Naive thymus-derived CD4-positive, alpha-beta T cell (primary cell): ENCODE measurements at regions not wholly inside any gene's neighbourhood (a gene's known extent, or its start where the extent isn't known, plus 50 kb on each side); places are given as distances from the start of the nearest gene placed in this dataset.

ENCODE experiments used
- ATAC-seq: fragments of 150-1000 bp; cut with Tn5 transposase; 2 replicates; pipeline ENCODE4 v1.10.0; 2021; ENCODE audit warnings: mild to moderate bottlenecking, moderate library complexity
- CTCF ChIA-PET: fragments of 350-600 bp; sonication (Branson Sonifier 250); formaldehyde crosslinking; loops from one replicate; lab custom pipeline; 2021; ENCODE audit warnings: antibody characterized with exemption; lab: Charles Lee
- POLR2A ChIA-PET: fragments of 350-600 bp; sonication (Branson Sonifier 250); formaldehyde crosslinking; loops from one replicate; lab custom pipeline; 2021; ENCODE audit warnings: antibody characterized with exemption, inconsistent platforms; lab: Charles Lee
- DNase-seq, 9 donors: peaks; one replicate each; pipeline versions ENCODE4 v3.0.0 to v3.0.0-alpha.2; 2020 to 2022; ENCODE audit warnings: mixed read lengths in 1 of 9
- H3K27ac ChIP-seq: one replicate; pipeline ENCODE4 v1.7.0; 2013; ENCODE audit warnings: mild to moderate bottlenecking, low read depth, low read length, moderate library complexity
- H3K27me3 ChIP-seq, 2 donors: one replicate each; pipeline ENCODE4 v1.7.0; 2013; ENCODE audit warnings: low read length in 2 of 2, mild to moderate bottlenecking in 2 of 2, moderate library complexity in 2 of 2; ENCODE audit not compliant: control insufficient read depth in 2 of 2, insufficient read depth in 2 of 2
- H3K36me3 ChIP-seq, 3 experiments: 1 replicate in 2 of 3; 2 replicates in 1 of 3; pipeline ENCODE4 v1.7.0; 2013; ENCODE audit warnings: low read length in 3 of 3, mild to moderate bottlenecking in 3 of 3, moderate library complexity in 1 of 3; ENCODE audit not compliant: insufficient read depth in 3 of 3, control insufficient read depth in 2 of 3
- H3K4me1 ChIP-seq, 2 donors: one replicate each; pipeline ENCODE4 v1.7.0; 2013; ENCODE audit warnings: low read length in 2 of 2, mild to moderate bottlenecking in 2 of 2, moderate library complexity in 1 of 2; ENCODE audit not compliant: control insufficient read depth in 2 of 2, insufficient read depth in 2 of 2
- H3K4me3 ChIP-seq: 2 replicates; pipeline ENCODE4 v1.7.0; 2013; ENCODE audit warnings: mild to moderate bottlenecking, low read length
- H3K9me3 ChIP-seq, 3 experiments: 1 replicate in 2 of 3; 2 replicates in 1 of 3; pipeline ENCODE4 v1.7.0; 2013; ENCODE audit warnings: low read length in 3 of 3; ENCODE audit not compliant: control insufficient read depth in 2 of 3
- H3K27ac Mint-ChIP-seq, 9 donors: one replicate each; pipeline ENCODE4 v1.8.0; 2020 to 2022; ENCODE audit warnings: mixed read lengths in 9 of 9, mild to moderate bottlenecking in 8 of 9, moderate library complexity in 5 of 9, inconsistent platforms in 2 of 9
- H3K27me3 Mint-ChIP-seq, 5 donors: one replicate each; pipeline ENCODE4 v1.8.0; 2021 to 2022; ENCODE audit warnings: mixed read lengths in 5 of 5, mild to moderate bottlenecking in 1 of 5
- H3K36me3 Mint-ChIP-seq, 5 donors: one replicate each; pipeline ENCODE4 v1.8.0; 2020 to 2022; ENCODE audit warnings: mixed read lengths in 5 of 5, mild to moderate bottlenecking in 3 of 5, inconsistent platforms in 1 of 5
- H3K4me1 Mint-ChIP-seq, 7 donors: one replicate each; pipeline ENCODE4 v1.8.0; 2020 to 2022; ENCODE audit warnings: mixed read lengths in 7 of 7, mild to moderate bottlenecking in 3 of 7, inconsistent platforms in 1 of 7
- H3K4me3 Mint-ChIP-seq, 10 donors: one replicate each; pipeline ENCODE4 v1.8.0; 2020 to 2022; ENCODE audit warnings: mild to moderate bottlenecking in 10 of 10, mixed read lengths in 10 of 10, moderate library complexity in 6 of 10, inconsistent platforms in 2 of 10
- H3K9me3 Mint-ChIP-seq, 11 donors: one replicate each; pipeline ENCODE4 v1.8.0; 2020 to 2022; ENCODE audit warnings: mixed read lengths in 11 of 11, mild to moderate bottlenecking in 4 of 11, inconsistent platforms in 1 of 11, moderate library complexity in 1 of 11
- intact Hi-C, 2 donors: fragments of 100-400 bp; cut with micrococcal nuclease; formaldehyde crosslinking; loops; one replicate each; pipeline ENCODE4 v1.15.1; 2023

- no peak overlapping the region for H3K27ac ChIP-seq
Observed at GRCh38 chrY:21370494-21370893, 140.6 kb upstream of the RBMY1B start.

GRCh38 chrY:21394116-21394515 lies 117.0 kb upstream of the RBMY1B start:
- peaks cover 0 to 3% (median 0%) of the 10 kb centered on the region in 5 donors for H3K27me3 Mint-ChIP-seq

More at GRCh38 chrY:21370494-21370893, 140.6 kb upstream of the RBMY1B start:
- POLR2A ChIA-PET = no interaction called here
- Mint-ChIP-seq H3K36me3 (no peaks in the 10 kb centered on the region), H3K27ac (no peak overlapping the region), H3K4me3 (no peak overlapping the region), H3K9me3 (no peaks in the 10 kb centered on the region), H3K27me3 (peaks cover 0 to 2% (median 0%) of the 10 kb centered on the region in 5 donors), H3K4me1 (no peaks in the 10 kb centered on the region)
- no peak for ATAC-seq
- no peaks in the 10 kb centered on the region for H3K9me3 ChIP-seq
- H3K27me3 ChIP-seq = no peaks in the 10 kb centered on the region
- H3K36me3 ChIP-seq = no peaks in the 10 kb centered on the region
- CTCF ChIA-PET = no interaction called here
- DNase-seq = no peak
- H3K4me1 ChIP-seq = no peaks in the 10 kb centered on the region
- H3K4me3 ChIP-seq = no peak overlapping the region
- intact Hi-C loops = no loop called here

GRCh38 chrY:21422221-21422620 lies 88.9 kb upstream of the RBMY1B start:
- peaks cover 0 to 4% (median 0%) of the 10 kb centered on the region in 7 donors for H3K4me1 Mint-ChIP-seq
- Histone ChIP-seq H3K4me3 (no peak overlapping the region), H3K4me1 (no peaks in the 10 kb centered on the region), H3K36me3 (no peaks in the 10 kb centered on the region), H3K27ac (no peak overlapping the region), H3K27me3 (no peaks in the 10 kb centered on the region), H3K9me3 (no peaks in the 10 kb centered on the region)
- DNase-seq (no peak), ATAC-seq (no peak)
- H3K4me3 Mint-ChIP-seq = no peak overlapping the region
- no peaks in the 10 kb centered on the region for H3K9me3 Mint-ChIP-seq
- POLR2A ChIA-PET = no interaction called here
- CTCF ChIA-PET = no interaction called here
- intact Hi-C loops = no loop called here
- H3K27ac Mint-ChIP-seq = no peak overlapping the region
- no peaks in the 10 kb centered on the region for H3K27me3 Mint-ChIP-seq
- no peaks in the 10 kb centered on the region for H3K36me3 Mint-ChIP-seq

More at GRCh38 chrY:21394116-21394515, 117.0 kb upstream of the RBMY1B start:
- H3K4me3 ChIP-seq = no peak overlapping the region
- no peak overlapping the region for H3K27ac ChIP-seq
- DNase-seq (no peak), ATAC-seq (no peak)
- no peaks in the 10 kb centered on the region for H3K9me3 ChIP-seq
- H3K36me3 Mint-ChIP-seq = no peaks in the 10 kb centered on the region
- intact Hi-C loops = no loop called here
- H3K36me3 ChIP-seq = no peaks in the 10 kb centered on the region
- no peaks in the 10 kb centered on the region for H3K4me1 ChIP-seq
- no peak overlapping the region for H3K27ac Mint-ChIP-seq
- H3K4me3 Mint-ChIP-seq = no peak overlapping the region
- ChIA-PET CTCF (no interaction called here), POLR2A (no interaction called here)
- no peaks in the 10 kb centered on the region for H3K4me1 Mint-ChIP-seq
- H3K27me3 ChIP-seq = no peaks in the 10 kb centered on the region
- H3K9me3 Mint-ChIP-seq = peaks cover 0 to 2% (median 0%) of the 10 kb centered on the region in 11 donors

- H3K4me1 Mint-ChIP-seq = peaks cover 0 to 5% (median 0%) of the 10 kb centered on the region in 7 donors
- ATAC-seq (no peak), DNase-seq (no peak)
- H3K4me3 Mint-ChIP-seq = no peak overlapping the region
- peaks cover 0 to 13% (median 0%) of the 10 kb centered on the region in 5 donors for H3K27me3 Mint-ChIP-seq
- Histone ChIP-seq H3K9me3 (no peaks in the 10 kb centered on the region), H3K4me3 (no peak overlapping the region), H3K27me3 (no peaks in the 10 kb centered on the region), H3K4me1 (no peaks in the 10 kb centered on the region), H3K27ac (no peak overlapping the region), H3K36me3 (no peaks in the 10 kb centered on the region)
- CTCF ChIA-PET = no interaction called here
- no peak overlapping the region for H3K27ac Mint-ChIP-seq
- H3K9me3 Mint-ChIP-seq = no peaks in the 10 kb centered on the region
- POLR2A ChIA-PET = no interaction called here
- no peaks in the 10 kb centered on the region for H3K36me3 Mint-ChIP-seq
- intact Hi-C loops = no loop called here
Observed at GRCh38 chrY:21440536-21440935, 70.6 kb upstream of the RBMY1B start.

GRCh38 chrY:21453644-21454043 lies 57.5 kb upstream of the RBMY1B start:
- Histone ChIP-seq H3K27me3 (no peaks in the 10 kb centered on the region), H3K36me3 (no peaks in the 10 kb centered on the region), H3K9me3 (no peaks in the 10 kb centered on the region), H3K4me1 (no peaks in the 10 kb centered on the region), H3K27ac (no peak overlapping the region), H3K4me3 (no peak overlapping the region)
- ATAC-seq (no peak), DNase-seq (no peak)
- POLR2A ChIA-PET = no interaction called here
- CTCF ChIA-PET = interaction anchor here (0.5 kb wide), 1 partner anchor 97 kb away, joined by 3 read pairs; no protein-coding TSS in a partner anchor
- Mint-ChIP-seq H3K4me1 (peaks cover 0 to 5% (median 0%) of the 10 kb centered on the region in 7 donors), H3K4me3 (no peak overlapping the region), H3K27ac (no peak overlapping the region), H3K9me3 (no peaks in the 10 kb centered on the region), H3K27me3 (peaks cover 0 to 4% (median 0%) of the 10 kb centered on the region in 5 donors), H3K36me3 (no peaks in the 10 kb centered on the region)
- intact Hi-C loops = no loop called here

- Histone ChIP-seq H3K9me3 (no peaks in the 10 kb centered on the region), H3K27me3 (no peaks in the 10 kb centered on the region), H3K36me3 (no peaks in the 10 kb centered on the region), H3K4me1 (no peaks in the 10 kb centered on the region), H3K27ac (no peak overlapping the region), H3K4me3 (no peak overlapping the region)
- DNase-seq (no peak), ATAC-seq (no peak)
- H3K9me3 Mint-ChIP-seq = no peaks in the 10 kb centered on the region
- peaks cover 0 to 5% (median 0%) of the 10 kb centered on the region in 7 donors for H3K4me1 Mint-ChIP-seq
- intact Hi-C loops = no loop called here
- H3K27me3 Mint-ChIP-seq = peaks cover 0 to 4% (median 0%) of the 10 kb centered on the region in 5 donors
- H3K36me3 Mint-ChIP-seq = no peaks in the 10 kb centered on the region
- ChIA-PET POLR2A (no interaction called here), CTCF (interaction anchor here (0.5 kb wide), 1 partner anchor 97 kb away, joined by 3 read pairs; no protein-coding TSS in a partner anchor)
- H3K4me3 Mint-ChIP-seq = no peak overlapping the region
- no peak overlapping the region for H3K27ac Mint-ChIP-seq
Observed at GRCh38 chrY:21454133-21454532, 57.0 kb upstream of the RBMY1B start.

GRCh38 chrY:21459648-21460047 lies 51.5 kb upstream of the RBMY1B start:
- Mint-ChIP-seq H3K27ac (no peak overlapping the region), H3K27me3 (peaks cover 0 to 4% (median 0%) of the 10 kb centered on the region in 5 donors), H3K4me1 (peaks cover 0 to 5% (median 0%) of the 10 kb centered on the region in 7 donors), H3K36me3 (no peaks in the 10 kb centered on the region), H3K9me3 (no peaks in the 10 kb centered on the region), H3K4me3 (no peak overlapping the region)
- no peaks in the 10 kb centered on the region for H3K9me3 ChIP-seq
- H3K4me1 ChIP-seq = no peaks in the 10 kb centered on the region
- no peak for ATAC-seq
- no peak overlapping the region for H3K27ac ChIP-seq
- H3K27me3 ChIP-seq = no peaks in the 10 kb centered on the region
- POLR2A ChIA-PET = interaction anchor here (0.5 kb wide), 1 partner anchor 318 kb away, joined by 3 read pairs; no protein-coding TSS in a partner anchor
- CTCF ChIA-PET = no interaction called here
- intact Hi-C loops = no loop called here
- no peaks in the 10 kb centered on the region for H3K36me3 ChIP-seq
- no peak for DNase-seq
- no peak overlapping the region for H3K4me3 ChIP-seq
